ENCODE measurements at regions not wholly inside any gene's neighbourhood (a gene's known extent, or its start where the extent isn't known, plus 50 kb on each side); places are given as distances from the start of the nearest gene placed in this dataset.

DNA sequence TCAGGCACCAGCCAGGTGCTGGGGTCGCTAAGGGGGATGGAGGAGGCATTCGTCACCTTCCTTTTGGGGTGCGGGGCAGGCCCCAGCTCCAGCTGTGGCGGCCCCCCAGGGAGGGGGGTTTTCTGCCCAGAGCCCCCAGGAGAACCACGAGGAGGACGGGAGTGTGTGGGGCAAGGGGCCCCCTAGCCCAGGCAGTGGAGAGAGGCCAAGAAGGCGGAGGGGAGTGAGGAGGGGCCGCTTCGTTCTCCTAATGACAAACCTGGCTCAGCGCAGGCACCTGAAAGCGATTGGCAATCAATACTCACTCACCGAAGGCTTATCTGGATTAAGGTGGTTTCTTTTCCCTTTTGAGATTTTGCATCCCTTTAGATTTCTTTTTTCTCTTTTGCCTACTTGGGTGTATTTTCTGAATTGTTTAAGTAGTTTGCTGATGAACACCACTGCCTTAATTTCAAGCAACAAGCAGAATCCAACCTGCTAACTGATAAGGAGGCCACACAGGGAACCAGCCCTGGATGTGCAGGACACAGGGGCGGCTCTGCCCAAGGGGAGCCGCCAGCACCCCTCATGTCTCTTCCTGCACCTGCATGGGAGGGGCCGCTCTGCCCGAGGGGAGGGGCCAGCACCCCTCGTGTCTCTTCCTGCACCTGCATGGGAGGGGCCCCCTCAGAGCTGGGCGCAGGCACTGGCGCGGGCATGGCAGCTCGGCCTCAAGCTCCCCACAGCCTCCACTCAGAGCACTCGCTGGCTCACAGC lies 122.3 kb downstream of the BRD1 start (continued):
- TF ChIP-seq, protein P1, sequence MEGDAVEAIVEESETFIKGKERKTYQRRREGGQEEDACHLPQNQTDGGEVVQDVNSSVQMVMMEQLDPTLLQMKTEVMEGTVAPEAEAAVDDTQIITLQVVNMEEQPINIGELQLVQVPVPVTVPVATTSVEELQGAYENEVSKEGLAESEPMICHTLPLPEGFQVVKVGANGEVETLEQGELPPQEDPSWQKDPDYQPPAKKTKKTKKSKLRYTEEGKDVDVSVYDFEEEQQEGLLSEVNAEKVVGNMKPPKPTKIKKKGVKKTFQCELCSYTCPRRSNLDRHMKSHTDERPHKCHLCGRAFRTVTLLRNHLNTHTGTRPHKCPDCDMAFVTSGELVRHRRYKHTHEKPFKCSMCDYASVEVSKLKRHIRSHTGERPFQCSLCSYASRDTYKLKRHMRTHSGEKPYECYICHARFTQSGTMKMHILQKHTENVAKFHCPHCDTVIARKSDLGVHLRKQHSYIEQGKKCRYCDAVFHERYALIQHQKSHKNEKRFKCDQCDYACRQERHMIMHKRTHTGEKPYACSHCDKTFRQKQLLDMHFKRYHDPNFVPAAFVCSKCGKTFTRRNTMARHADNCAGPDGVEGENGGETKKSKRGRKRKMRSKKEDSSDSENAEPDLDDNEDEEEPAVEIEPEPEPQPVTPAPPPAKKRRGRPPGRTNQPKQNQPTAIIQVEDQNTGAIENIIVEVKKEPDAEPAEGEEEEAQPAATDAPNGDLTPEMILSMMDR (IDR thresholded peaks at IDR 0.05 in 2 of 3, conservative IDR thresholded peaks at IDR 0.05 in 1 of 3; ENCODE audit: borderline replicate concordance in 1 of 3, insufficient read depth in 1 of 3, low read depth in 2 of 3, low read length in 2 of 3) = no peak
- TF ChIP-seq ZNF274 (IDR thresholded peaks at IDR 0.05; ENCODE audit: low read depth, low read length) = no peak
- TF ChIP-seq POLR2A (IDR thresholded peaks at IDR 0.05; ENCODE audit: borderline replicate concordance, extremely low read depth, insufficient read depth, insufficient read length) = no peak
- no peak for TF ChIP-seq ELF1 (IDR thresholded peaks at IDR 0.05; ENCODE audit: borderline replicate concordance, low read depth)

DNA sequence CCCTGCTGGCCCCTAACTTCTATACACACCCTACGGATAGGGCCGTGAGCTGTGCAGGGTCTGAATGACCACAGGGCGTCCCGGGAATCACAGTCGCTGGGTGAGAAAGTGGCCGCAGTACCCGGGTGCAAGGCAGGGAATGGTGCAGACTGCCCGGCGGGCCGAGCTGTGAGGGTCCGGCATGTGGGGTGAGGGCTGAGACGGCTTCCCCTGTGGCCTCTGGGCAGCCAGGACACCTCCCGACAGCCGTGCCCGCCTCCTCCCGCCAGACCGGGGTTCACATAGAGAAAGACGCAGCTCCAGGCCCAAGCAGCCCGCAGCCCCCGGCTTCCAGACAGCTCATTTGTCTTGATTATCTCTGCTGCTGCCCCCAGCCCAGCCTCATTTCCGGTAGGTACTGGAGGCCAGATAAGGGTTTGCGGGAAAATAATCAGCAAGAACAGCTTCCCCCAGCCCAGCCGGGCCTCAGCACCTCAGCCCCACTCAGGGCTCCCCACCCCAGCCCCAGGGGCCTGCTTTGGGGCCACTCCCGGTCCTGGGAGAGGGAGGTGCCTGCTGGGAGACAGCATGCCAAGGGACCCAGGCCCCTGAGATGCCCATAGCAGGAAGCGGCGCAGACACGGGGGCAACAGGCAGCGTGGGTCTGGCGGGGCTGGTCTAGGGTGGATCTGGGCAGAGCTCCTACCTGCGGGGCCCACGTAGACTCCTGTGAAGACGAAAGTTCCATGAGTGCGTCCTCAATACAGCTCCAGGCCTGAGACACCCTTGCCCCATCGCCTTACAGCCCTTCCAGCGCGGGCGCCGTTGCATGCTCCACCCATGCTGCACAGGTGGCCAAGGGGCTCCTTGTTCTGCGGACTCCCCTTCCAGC lies 123.1 kb downstream of the BRD1 start:
- H3K27me3 ChIP-seq (ENCODE audit: insufficient read depth, low read length) = peaks cover 10% of the 10 kb centered on the region; the same call in 1 of the 2 replicates
- POLR2A ChIA-PET = no interaction called here
- ATAC-seq (no peak), DNase-seq (ENCODE audit: low read depth, low spot score) (no peak)
- H2AFZ ChIP-seq (ENCODE audit: low read depth, low read length, poor library complexity, severe bottlenecking) = no peak overlapping the region
- BruUV-seq (replicated peaks) = no TSS peak
- H3K4me2 ChIP-seq (ENCODE audit: low read length) = no peak overlapping the region
- H3K4me3 ChIP-seq (replicated peaks in 1 of 2; ENCODE audit: low read depth in 1 of 2, low read length in 2 of 2) = no peak overlapping the region
- RAD21 ChIA-PET (ENCODE audit: low non-redundant PET in 1 of 2, low total read pairs in 2 of 2, uncharacterized antibody in 2 of 2, unreplicated experiment in 2 of 2) = no interaction called here
- TF ChIP-seq, protein P1 (IDR thresholded peaks at IDR 0.05 in 2 of 3, conservative IDR thresholded peaks at IDR 0.05 in 1 of 3; ENCODE audit: borderline replicate concordance in 1 of 3, insufficient read depth in 1 of 3, low read depth in 2 of 3, low read length in 2 of 3) = no peak
- no peak for TF ChIP-seq JUND (IDR thresholded peaks at IDR 0.05)
- TF ChIP-seq, protein P2, sequence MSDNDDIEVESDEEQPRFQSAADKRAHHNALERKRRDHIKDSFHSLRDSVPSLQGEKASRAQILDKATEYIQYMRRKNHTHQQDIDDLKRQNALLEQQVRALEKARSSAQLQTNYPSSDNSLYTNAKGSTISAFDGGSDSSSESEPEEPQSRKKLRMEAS (IDR thresholded peaks at IDR 0.05) = no peak
- TF ChIP-seq POLR2A (IDR thresholded peaks at IDR 0.05; ENCODE audit: borderline replicate concordance, extremely low read depth, insufficient read depth, insufficient read length) = no peak
- no peak for TF ChIP-seq SRF (IDR thresholded peaks at IDR 0.05; ENCODE audit: low read depth)
- no peak for TF ChIP-seq CBX3 (IDR thresholded peaks at IDR 0.05; ENCODE audit: low read depth)
- no peak for TF ChIP-seq SP1 (IDR thresholded peaks at IDR 0.05; ENCODE audit: low read depth)
- no peak for TF ChIP-seq RAD21 (IDR thresholded peaks at IDR 0.05; ENCODE audit: low read depth)
- no peak overlapping the region for H3K27ac ChIP-seq (ENCODE audit: low read depth, low read length)
- no peak overlapping the region for H3K9ac ChIP-seq (ENCODE audit: low read length)
- no peaks in the 10 kb centered on the region for H4K20me1 ChIP-seq (ENCODE audit: insufficient read depth)
- H3K36me3 ChIP-seq (ENCODE audit: control insufficient read depth in 1 of 2, insufficient read depth in 2 of 2, low read length in 2 of 2) = no peaks in the 10 kb centered on the region
- peaks cover 6 to 8% of the 10 kb centered on the region in 2 experiments; a peak in 2 of 4 replicates for H3K9me3 ChIP-seq (ENCODE audit: control insufficient read depth in 1 of 2, insufficient read depth in 1 of 2, low read depth in 1 of 2, low read length in 2 of 2)
- no peaks in the 10 kb centered on the region for H3K4me1 ChIP-seq (ENCODE audit: control insufficient read depth in 1 of 2, insufficient read depth in 2 of 2, low read length in 2 of 2)
- CTCF ChIA-PET = no interaction called here
- H3K9me2 ChIP-seq (ENCODE audit: insufficient read depth) = no peaks in the 10 kb centered on the region
- intact Hi-C loops (cut with micrococcal nuclease) = no loop called here
- H3K79me2 ChIP-seq (ENCODE audit: insufficient read depth, low read length) = no peaks in the 10 kb centered on the region
